Cardiac fibroblast (primary cell): ENCODE measurements at regions not wholly inside any gene's neighbourhood (a gene's known extent, or its start where the extent isn't known, plus 50 kb on each side); places are given as distances from the start of the nearest gene placed in this dataset.

Source experiments
- DNase-seq, 2 donors: peaks; one replicate each; pipeline versions ENCODE4 v3.0.0 to v3.0.0-alpha.2; 2010; ENCODE audit warnings: low read depth in 2 of 2
- H3K4me3 ChIP-seq, 2 donors: replicated peaks in 1 of 2; 1 replicate in 1 of 2; 2 replicates in 1 of 2; pipeline ENCODE4 v1.5.1; 2011; ENCODE audit warnings: low read depth in 2 of 2, low read length in 2 of 2, mild to moderate bottlenecking in 2 of 2, moderate library complexity in 1 of 2
- CTCF ChIP-seq: IDR thresholded peaks from one replicate; pipeline ENCODE4 v1.5.1; 2011; ENCODE audit warnings: low read depth, mild to moderate bottlenecking, low read length, inconsistent platforms

- TF ChIP-seq CTCF, result no peak
- H3K4me3 ChIP-seq, result no peak overlapping the region
- DNase-seq, result no peak
Measured at GRCh38 chr6:138643210-138643609, 130.4 kb upstream of the CCDC28A start.

- H3K4me3 ChIP-seq, result no peak overlapping the region
- no peak for TF ChIP-seq CTCF
- peak; percentile 30 to 45 for DNase-seq
Measured at GRCh38 chr6:138645976-138646640, 127.5 kb upstream of the CCDC28A start.

GRCh38 chr6:138647006-138647405 is 126.6 kb upstream of the CCDC28A start:
- peak overlapping the region; percentile 24 to 37 for H3K4me3 ChIP-seq
- TF ChIP-seq CTCF, result no peak
- peak; percentile 84 to 91 for DNase-seq

GRCh38 chr6:138648127-138648526 is 125.4 kb upstream of the CCDC28A start:
- DNase-seq, result no peak
- TF ChIP-seq CTCF, result no peak
- H3K4me3 ChIP-seq, result no peak overlapping the region

GRCh38 chr6:138651491-138651890 is 122.1 kb upstream of the CCDC28A start:
- no peak overlapping the region for H3K4me3 ChIP-seq
- no peak for DNase-seq
- no peak for TF ChIP-seq CTCF

GRCh38 chr6:138652824-138653223 is 120.7 kb upstream of the CCDC28A start:
- no peak overlapping the region for H3K4me3 ChIP-seq
- DNase-seq, result no peak
- TF ChIP-seq CTCF, result no peak

- H3K4me3 ChIP-seq, result no peak overlapping the region
- DNase-seq, result no peak
- no peak for TF ChIP-seq CTCF
Measured at GRCh38 chr6:138653435-138653834, 120.1 kb upstream of the CCDC28A start.
